ENCODE measurements at regions not wholly inside any gene's neighbourhood (a gene's known extent, or its start where the extent isn't known, plus 50 kb on each side); places are given as distances from the start of the nearest gene placed in this dataset.

DNA sequence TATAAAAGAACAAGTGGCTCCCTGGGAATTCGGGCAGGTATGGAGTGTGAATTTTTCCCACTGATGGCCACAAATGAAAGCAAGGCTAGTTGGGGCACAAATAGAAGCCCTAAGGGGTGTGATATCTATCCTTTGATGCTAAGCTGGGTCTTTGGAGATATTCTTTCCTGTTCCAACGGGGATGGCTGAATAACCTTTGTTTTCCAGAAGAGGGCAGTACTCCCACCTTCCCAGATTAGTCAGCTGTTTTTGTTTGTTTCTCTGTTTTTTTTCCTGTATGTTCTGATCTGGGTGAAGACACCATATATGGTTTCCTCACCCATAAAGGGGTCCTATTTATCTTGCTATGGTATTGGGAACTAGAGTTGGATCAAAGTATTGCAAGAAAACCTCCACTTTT lies 947.7 kb upstream of the SORCS1 start:
- TF ChIP-seq EZH2 (IDR thresholded peaks at IDR 0.05; ENCODE audit: insufficient read depth, poor library complexity, severe bottlenecking) (no peak), EZH2phosphoT487 (IDR thresholded peaks at IDR 0.05; ENCODE audit: insufficient read depth, low read depth) (no peak)

Measured in GM23248 (cell line).